Peyer's patch (tissue), 4 donors: ENCODE measurements at regions not wholly inside any gene's neighbourhood (a gene's known extent, or its start where the extent isn't known, plus 50 kb on each side); places are given as distances from the start of the nearest gene placed in this dataset.

ENCODE experiments used
- DNase-seq, 3 donors: peaks; one replicate each; pipeline ENCODE4 v3.0.0-alpha.2; 2017 to 2019
- H3K27ac ChIP-seq, 4 donors: fragments of 200-600 bp; sonication (generic); one replicate each; pipeline ENCODE4 v1.5.1; 2016 to 2019
- H3K27me3 ChIP-seq, 2 donors: fragments of 200-600 bp; sonication (generic); one replicate each; pipeline ENCODE4 v1.5.1; 2019
- H3K36me3 ChIP-seq, 3 donors: fragments of 200-600 bp; sonication (generic); one replicate each; pipeline ENCODE4 v1.5.1; 2016 to 2019
- H3K4me1 ChIP-seq, 4 donors: fragments of 200-600 bp; sonication (generic); one replicate each; pipeline ENCODE4 v1.5.1; 2016 to 2019
- H3K4me3 ChIP-seq, 4 donors: fragments of 200-600 bp; sonication (generic); 1 replicate in 3 of 4; 2 replicates in 1 of 4; pipeline ENCODE4 v1.5.1; 2016 to 2019; ENCODE audit warnings: mild to moderate bottlenecking in 1 of 4
- H3K9me3 ChIP-seq, 4 donors: fragments of 200-600 bp; sonication (generic); one replicate each; pipeline ENCODE4 v1.5.1; 2016 to 2019; ENCODE audit warnings: mild to moderate bottlenecking in 1 of 4
- CTCF ChIP-seq, 6 experiments: fragments of 450-650 bp in 4 of 6; fragments of 200-600 bp in 2 of 6; sonication (generic) in 1 of 6; IDR thresholded peaks; one replicate each; pipeline ENCODE4 v1.5.1; 2017 to 2019; ENCODE audit warnings: antibody characterized with exemption in 6 of 6, mild to moderate bottlenecking in 3 of 6, moderate library complexity in 1 of 6
- POLR2A ChIP-seq, 2 donors: fragments of 450-650 bp; IDR thresholded peaks; one replicate each; pipeline ENCODE4 v1.5.1; 2017; ENCODE audit warnings: antibody characterized with exemption in 2 of 2, mild to moderate bottlenecking in 2 of 2, moderate library complexity in 2 of 2

- H3K36me3 ChIP-seq: no peaks in the 10 kb centered on the region
- H3K4me1 ChIP-seq: no peaks in the 10 kb centered on the region
- no peak for DNase-seq
- H3K27me3 ChIP-seq: no peaks in the 10 kb centered on the region
- H3K9me3 ChIP-seq: no peaks in the 10 kb centered on the region
- no peak overlapping the region for H3K4me3 ChIP-seq
- no peak overlapping the region for H3K27ac ChIP-seq
- TF ChIP-seq CTCF (IDR thresholded peaks at IDR 0.05): no peak
Measured at GRCh38 chr1:184212649-184213314, 161.3 kb downstream of the TSEN15 start.

- H3K4me3 ChIP-seq: no peak overlapping the region
- DNase-seq: no peak
- no peaks in the 10 kb centered on the region for H3K27me3 ChIP-seq
- no peaks in the 10 kb centered on the region for H3K9me3 ChIP-seq
- no peak overlapping the region for H3K27ac ChIP-seq
- H3K36me3 ChIP-seq: no peaks in the 10 kb centered on the region
- TF ChIP-seq CTCF (IDR thresholded peaks at IDR 0.05) (no peak), POLR2A (IDR thresholded peaks at IDR 0.05) (no peak)
- H3K4me1 ChIP-seq: no peaks in the 10 kb centered on the region
Measured at GRCh38 chr1:184214128-184214527, 162.6 kb downstream of the TSEN15 start.

GRCh38 chr1:184215274-184215925, 163.9 kb downstream of the TSEN15 start:
- no peak overlapping the region for H3K4me3 ChIP-seq
- TF ChIP-seq CTCF (IDR thresholded peaks at IDR 0.05) (no peak), POLR2A (IDR thresholded peaks at IDR 0.05) (no peak)
- H3K27ac ChIP-seq: no peak overlapping the region
- no peaks in the 10 kb centered on the region for H3K4me1 ChIP-seq
- H3K27me3 ChIP-seq: no peaks in the 10 kb centered on the region
- H3K36me3 ChIP-seq: no peaks in the 10 kb centered on the region
- no peaks in the 10 kb centered on the region for H3K9me3 ChIP-seq
- DNase-seq: no peak

- Histone ChIP-seq H3K4me3 (no peak overlapping the region), H3K36me3 (no peaks in the 10 kb centered on the region), H3K27ac (no peak overlapping the region), H3K27me3 (no peaks in the 10 kb centered on the region), H3K9me3 (no peaks in the 10 kb centered on the region), H3K4me1 (peaks cover 0 to 3% (median 0%) of the 10 kb centered on the region in 4 donors)
- DNase-seq: no peak
- TF ChIP-seq CTCF (IDR thresholded peaks at IDR 0.05) (no peak), POLR2A (IDR thresholded peaks at IDR 0.05) (no peak)
Measured at GRCh38 chr1:184218458-184219075, 167.0 kb downstream of the TSEN15 start.

- Histone ChIP-seq H3K27me3 (no peaks in the 10 kb centered on the region), H3K27ac (no peak overlapping the region), H3K9me3 (no peaks in the 10 kb centered on the region), H3K4me1 (peaks cover 0 to 3% (median 0%) of the 10 kb centered on the region in 4 donors), H3K36me3 (no peaks in the 10 kb centered on the region), H3K4me3 (no peak overlapping the region)
- no peak for TF ChIP-seq CTCF (IDR thresholded peaks at IDR 0.05)
- no peak for TF ChIP-seq POLR2A (IDR thresholded peaks at IDR 0.05)
- no peak for DNase-seq
Measured at GRCh38 chr1:184219414-184219813, 167.4 kb upstream of the C1orf21 start.
